Esophagus (tissue), 2 donors: ENCODE measurements at regions not wholly inside any gene's neighbourhood (a gene's known extent, or its start where the extent isn't known, plus 50 kb on each side); places are given as distances from the start of the nearest gene placed in this dataset.
"Not testable (repeated sequence)": the region's sequence is repeated elsewhere in the genome, so short reads cannot be mapped to it uniquely, and the experiment has no call there.

Source experiments
- H3K27ac ChIP-seq, 2 donors: one replicate each; pipeline ENCODE4 v1.5.1; 2013; ENCODE audit warnings: low read depth in 2 of 2, mild to moderate bottlenecking in 2 of 2, inconsistent platforms in 1 of 2, low read length in 1 of 2, moderate library complexity in 1 of 2
- H3K27me3 ChIP-seq, 2 donors: one replicate each; pipeline ENCODE4 v1.6.1; 2013; ENCODE audit warnings: low read length in 2 of 2, control low read depth in 1 of 2, mild to moderate bottlenecking in 1 of 2; ENCODE audit not compliant: insufficient read depth in 2 of 2, control insufficient read depth in 1 of 2
- H3K36me3 ChIP-seq, 2 donors: one replicate each; pipeline ENCODE4 v1.6.1; 2013; ENCODE audit warnings: low read length in 1 of 2; ENCODE audit not compliant: control insufficient read depth in 2 of 2, insufficient read depth in 2 of 2
- H3K4me1 ChIP-seq, 2 donors: one replicate each; pipeline ENCODE4 v1.6.1; 2013; ENCODE audit warnings: low read length in 1 of 2; ENCODE audit not compliant: control insufficient read depth in 2 of 2, insufficient read depth in 2 of 2
- H3K4me3 ChIP-seq, 2 donors: one replicate each; pipeline ENCODE4 v1.5.1; 2013; ENCODE audit warnings: low read length in 2 of 2, mild to moderate bottlenecking in 2 of 2, low read depth in 1 of 2, moderate library complexity in 1 of 2
- H3K9me3 ChIP-seq, 2 donors: one replicate each; pipeline ENCODE4 v1.6.1; 2013; ENCODE audit warnings: mild to moderate bottlenecking in 2 of 2, low read depth in 1 of 2, low read length in 1 of 2, moderate library complexity in 1 of 2; ENCODE audit not compliant: control insufficient read depth in 2 of 2, insufficient read depth in 1 of 2
- WGBS, 2 donors: extraction: QIAGEN DNeasy Blood & Tissue Kit; methylation state at CpG; one replicate each; pipeline ENCODE4 v1.1.7; 2013; 5-methylcytosine and 5-hydroxymethylcytosine counted together
- donor health status: healthy with polysubstance abuse.
- donor health status: Bipolar disorder and iron deficiency.

GRCh38 chr6:93183531-93183972 is 235.8 kb downstream of the EPHA7 start:
- H3K4me1 ChIP-seq, result no peaks in the 10 kb centered on the region
- no peak overlapping the region for H3K27ac ChIP-seq
- WGBS, 2 donors, result 43 to 45% methylated on average over 3 of the region's 3 CpGs
- H3K4me3 ChIP-seq, result no peak overlapping the region
- H3K27me3 ChIP-seq, result no peaks in the 10 kb centered on the region
- H3K36me3 ChIP-seq, result no peaks in the 10 kb centered on the region
- no peaks in the 10 kb centered on the region for H3K9me3 ChIP-seq

DNA sequence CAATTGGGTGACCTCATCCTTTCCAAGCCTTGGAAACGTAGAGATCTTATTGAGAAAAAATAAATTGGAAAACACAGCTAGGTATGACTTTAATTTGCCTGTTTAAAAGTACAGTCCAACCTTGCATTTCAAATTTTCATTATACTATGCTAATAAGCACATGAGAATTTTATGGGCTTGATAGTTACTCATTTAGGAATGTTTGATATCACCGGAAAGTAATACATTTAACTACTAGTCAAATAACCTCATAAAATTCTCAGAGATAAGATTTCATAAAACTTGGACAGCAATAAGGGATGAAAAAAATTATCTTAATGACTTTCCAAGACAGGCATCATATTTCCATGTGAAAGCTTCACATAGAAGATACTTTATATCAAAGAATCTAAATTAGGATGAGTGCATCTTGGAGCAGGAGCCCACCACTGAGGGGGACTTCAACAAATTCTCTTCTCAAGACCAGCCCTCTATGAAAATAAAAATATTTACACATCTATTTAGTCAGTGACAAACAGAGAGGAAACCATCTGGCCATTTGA is 236.3 kb downstream of the EPHA7 start:
- no peaks in the 10 kb centered on the region for H3K27me3 ChIP-seq
- H3K36me3 ChIP-seq, result no peaks in the 10 kb centered on the region
- no peaks in the 10 kb centered on the region for H3K9me3 ChIP-seq
- no peak overlapping the region for H3K4me3 ChIP-seq
- WGBS, 2 donors, result 58 to 62% methylated on average over 2 of the region's 2 CpGs
- H3K27ac ChIP-seq, result no peak overlapping the region
- H3K4me1 ChIP-seq, result no peaks in the 10 kb centered on the region

DNA sequence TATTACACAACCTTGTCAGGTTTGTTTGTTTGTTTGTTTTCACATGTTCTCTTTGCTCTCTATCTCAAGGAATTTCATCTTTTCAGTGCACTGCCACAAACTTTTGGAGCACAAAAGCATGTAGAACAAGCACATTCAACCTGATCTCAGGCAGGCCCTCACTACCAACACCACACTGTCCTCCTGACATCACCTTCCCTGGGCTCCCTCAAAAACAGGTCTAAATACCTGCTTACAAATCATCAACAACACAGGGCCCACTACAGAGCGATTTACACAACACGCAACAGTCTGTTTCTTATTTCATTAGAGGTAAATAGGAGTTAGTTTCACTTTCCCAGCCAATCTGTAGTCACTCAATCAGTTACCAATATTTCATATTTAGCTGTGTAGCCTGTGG is 241.4 kb downstream of the EPHA7 start:
- H3K4me3 ChIP-seq, result no peak overlapping the region
- H3K9me3 ChIP-seq, result no peaks in the 10 kb centered on the region
- no peaks in the 10 kb centered on the region for H3K4me1 ChIP-seq
- no peak overlapping the region for H3K27ac ChIP-seq
- no peaks in the 10 kb centered on the region for H3K36me3 ChIP-seq
- no peaks in the 10 kb centered on the region for H3K27me3 ChIP-seq
- 88 to 93% methylated on average over 2 of the region's 2 CpGs for WGBS, 2 donors

GRCh38 chr6:93177438-93177837 is 241.9 kb downstream of the EPHA7 start:
- H3K36me3 ChIP-seq, result no peaks in the 10 kb centered on the region
- no peaks in the 10 kb centered on the region for H3K9me3 ChIP-seq
- H3K27me3 ChIP-seq, result no peaks in the 10 kb centered on the region
- H3K27ac ChIP-seq, result no peak overlapping the region
- no peak overlapping the region for H3K4me3 ChIP-seq
- no peaks in the 10 kb centered on the region for H3K4me1 ChIP-seq
- 73 to 87% methylated on average over 3 of the region's 3 CpGs for WGBS, 2 donors

DNA sequence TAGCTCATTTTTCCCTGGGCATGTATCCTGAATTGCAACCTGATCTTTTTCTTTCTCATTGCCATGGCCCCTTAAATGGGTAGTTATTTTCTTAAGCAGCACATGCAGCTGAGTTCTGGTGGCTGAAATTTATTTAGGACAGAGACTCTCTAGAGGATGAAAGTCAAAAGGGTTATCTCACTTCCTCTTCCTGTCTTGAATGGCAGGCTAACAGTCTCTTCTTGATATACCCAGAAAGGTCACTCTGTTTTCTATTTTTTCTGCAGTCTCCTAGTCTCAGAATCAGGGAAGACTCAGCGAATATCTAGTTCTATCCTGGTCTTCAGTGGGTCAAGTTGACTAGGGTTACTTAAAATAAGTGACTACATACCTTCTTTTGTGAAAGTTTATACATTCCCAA is 243.3 kb downstream of the EPHA7 start:
- WGBS, 2 donors, result 70 to 77% methylated on average over 1 of the region's 1 CpG
- no peaks in the 10 kb centered on the region for H3K9me3 ChIP-seq
- no peaks in the 10 kb centered on the region for H3K36me3 ChIP-seq
- H3K4me3 ChIP-seq, result no peak overlapping the region
- H3K4me1 ChIP-seq, result no peaks in the 10 kb centered on the region
- H3K27me3 ChIP-seq, result no peaks in the 10 kb centered on the region
- no peak overlapping the region for H3K27ac ChIP-seq

DNA sequence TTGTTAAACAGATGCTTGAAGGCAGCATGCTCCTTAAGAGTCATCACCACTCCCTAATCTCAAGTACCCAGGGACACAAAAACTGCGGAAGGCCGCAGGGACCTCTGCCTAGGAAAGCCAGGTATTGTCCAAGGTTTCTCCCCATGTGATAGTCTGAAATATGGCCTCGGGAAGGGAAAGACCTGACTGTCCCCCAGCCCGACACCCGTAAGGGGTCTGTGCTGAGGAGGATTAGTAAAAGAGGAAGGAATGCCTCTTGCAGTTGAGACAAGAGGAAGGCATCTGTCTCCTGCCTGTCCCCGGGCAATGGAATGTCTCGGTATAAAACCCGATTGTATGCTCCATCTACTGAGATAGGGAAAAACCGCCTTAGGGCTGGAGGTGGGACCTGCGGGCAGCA is 245.8 kb downstream of the EPHA7 start:
- 79 to 82% methylated on average over 3 to 6 of the region's 10 CpGs for WGBS, 2 donors
- H3K4me3 ChIP-seq, H3K4me1 ChIP-seq, H3K9me3 ChIP-seq, H3K36me3 ChIP-seq, H3K27me3 ChIP-seq, H3K27ac ChIP-seq: not testable (repeated sequence)

GRCh38 chr6:93165850-93166430 is 253.4 kb downstream of the EPHA7 start:
- H3K27ac ChIP-seq, result no peak overlapping the region
- 36 to 37% methylated on average over 3 of the region's 3 CpGs for WGBS, 2 donors

DNA sequence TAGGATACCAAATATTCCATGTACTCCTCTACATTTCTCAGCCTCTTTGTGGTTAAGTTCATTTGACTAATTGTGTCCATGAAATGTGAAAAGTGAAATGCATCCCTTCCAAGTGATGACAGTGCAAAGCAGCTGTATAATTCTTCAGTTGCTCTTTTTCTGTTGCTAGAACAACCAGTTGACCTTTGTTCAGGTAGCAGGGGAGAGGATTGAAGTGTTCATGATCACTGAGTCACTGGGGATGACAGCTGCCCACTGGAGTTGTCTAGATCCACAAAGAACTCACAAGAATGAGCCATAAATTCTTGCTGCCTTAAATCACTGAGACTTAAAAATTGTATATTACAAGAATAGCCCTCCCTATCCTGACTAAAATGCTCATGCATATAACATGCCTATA is 254.6 kb downstream of the EPHA7 start:
- no peaks in the 10 kb centered on the region for H3K9me3 ChIP-seq
- no peak overlapping the region for H3K4me3 ChIP-seq
- no peak overlapping the region for H3K27ac ChIP-seq
- no peaks in the 10 kb centered on the region for H3K27me3 ChIP-seq
- H3K4me1 ChIP-seq, result no peaks in the 10 kb centered on the region
- H3K36me3 ChIP-seq, result no peaks in the 10 kb centered on the region

More at GRCh38 chr6:93165850-93166430, 253.4 kb downstream of the EPHA7 start:
- H3K36me3 ChIP-seq, result no peaks in the 10 kb centered on the region
- no peaks in the 10 kb centered on the region for H3K9me3 ChIP-seq
- H3K27me3 ChIP-seq, result no peaks in the 10 kb centered on the region
- H3K4me3 ChIP-seq, result no peak overlapping the region
- no peaks in the 10 kb centered on the region for H3K4me1 ChIP-seq

DNA sequence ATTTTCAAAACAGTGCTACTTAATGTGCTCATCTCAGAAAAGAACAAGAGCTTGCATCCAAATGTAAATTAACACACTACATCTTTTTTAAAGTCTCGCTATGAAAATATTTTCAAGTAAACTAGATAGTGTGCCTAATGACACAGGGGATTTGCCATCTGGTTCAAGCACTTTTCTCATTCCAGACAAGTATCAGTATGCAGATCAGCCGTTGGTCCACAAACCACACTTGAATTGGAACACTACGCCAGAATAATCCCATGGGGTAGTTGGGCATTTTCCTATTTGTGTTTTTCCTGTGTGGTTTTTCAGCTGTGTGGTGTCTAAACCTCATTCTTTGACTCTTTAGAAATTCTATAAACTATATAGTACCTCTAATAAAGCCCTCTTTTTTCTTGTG is 256.2 kb downstream of the EPHA7 start:
- WGBS, 2 donors, result 78 to 81% methylated on average over 3 of the region's 3 CpGs
- H3K4me3 ChIP-seq, result no peak overlapping the region
- no peaks in the 10 kb centered on the region for H3K27me3 ChIP-seq
- H3K9me3 ChIP-seq, result no peaks in the 10 kb centered on the region
- H3K36me3 ChIP-seq, result no peaks in the 10 kb centered on the region
- H3K4me1 ChIP-seq, result no peaks in the 10 kb centered on the region
- no peak overlapping the region for H3K27ac ChIP-seq

GRCh38 chr6:93139408-93140081 is 279.8 kb downstream of the EPHA7 start:
- H3K27ac ChIP-seq, result no peak overlapping the region
- H3K4me3 ChIP-seq, result no peak overlapping the region
- no peaks in the 10 kb centered on the region for H3K4me1 ChIP-seq
- H3K27me3 ChIP-seq, result no peaks in the 10 kb centered on the region
- H3K36me3 ChIP-seq, result no peaks in the 10 kb centered on the region
- WGBS, 2 donors, result 63 to 68% methylated on average over 4 of the region's 4 CpGs
- H3K9me3 ChIP-seq, result no peaks in the 10 kb centered on the region
